ENCODE measurements at regions not wholly inside any gene's neighbourhood (a gene's known extent, or its start where the extent isn't known, plus 50 kb on each side); places are given as distances from the start of the nearest gene placed in this dataset.

- Mint-ChIP-seq H3K36me3 (no peaks in the 10 kb centered on the region), H3K4me1 (no peaks in the 10 kb centered on the region), H3K27me3 (ENCODE audit: low read depth in 3 of 3) (peaks cover 1 to 4% (median 3%) of the 10 kb centered on the region in 3 donors), H3K9me3 (peaks cover 0 to 4% (median 2%) of the 10 kb centered on the region in 7 donors), H3K27ac (no peak overlapping the region), H3K4me3 (no peak overlapping the region)
- H3K36me3 ChIP-seq (replicated peaks in 1 of 2; ENCODE audit: control insufficient read depth in 1 of 2, insufficient read depth in 2 of 2, low read length in 2 of 2) = no peaks in the 10 kb centered on the region
- H3K4me2 ChIP-seq (replicated peaks; ENCODE audit: extremely low read depth, low read length, poor library complexity, severe bottlenecking) = no peak overlapping the region
- no peak for TF ChIP-seq CTCF (IDR thresholded peaks at IDR 0.05)
- no peaks in the 10 kb centered on the region for H4K20me1 ChIP-seq (ENCODE audit: insufficient read depth, low read length)
- no peak overlapping the region for H3K27ac ChIP-seq (ENCODE audit: low read depth in 1 of 2, low read length in 2 of 2)
- intact Hi-C loops (cut with micrococcal nuclease) = no loop called here
- DNase-seq = no peak
- H3K4me1 ChIP-seq (ENCODE audit: control insufficient read depth in 1 of 2, insufficient read depth in 2 of 2, low read length in 2 of 2) = no peaks in the 10 kb centered on the region
- H3K4me3 ChIP-seq (replicated peaks in 1 of 3; ENCODE audit: low read depth in 2 of 3, low read length in 3 of 3) = no peak overlapping the region
- H3K9ac ChIP-seq (ENCODE audit: insufficient read depth, low read length, poor library complexity, severe bottlenecking) = no peak overlapping the region
- WGBS (ENCODE audit: insufficient coverage) = 100% methylated on average over 1 of the region's 2 CpGs
- H2AFZ ChIP-seq (ENCODE audit: insufficient read depth, low read depth, low read length, poor library complexity, severe bottlenecking) = no peak overlapping the region
- no peaks in the 10 kb centered on the region for H3K79me2 ChIP-seq (ENCODE audit: insufficient read depth, low read length)
- no peaks in the 10 kb centered on the region for H3K27me3 ChIP-seq (ENCODE audit: control insufficient read depth in 2 of 2, insufficient read depth in 2 of 2, low read length in 2 of 2)
- H3K9me3 ChIP-seq (replicated peaks in 1 of 2; ENCODE audit: control insufficient read depth in 1 of 2, insufficient read depth in 1 of 2, low read length in 2 of 2) = peaks cover 0 to 2% of the 10 kb centered on the region in 2 donors
Observed at GRCh38 chr2:104344985-104345384, 508.9 kb upstream of the POU3F3 start.

- no peak for TF ChIP-seq CTCF (IDR thresholded peaks at IDR 0.05)
- Mint-ChIP-seq H3K9me3 (peaks cover 0 to 6% (median 2%) of the 10 kb centered on the region in 7 donors), H3K27me3 (ENCODE audit: low read depth in 3 of 3) (peaks cover 2 to 4% (median 3%) of the 10 kb centered on the region in 3 donors), H3K36me3 (no peaks in the 10 kb centered on the region), H3K4me3 (no peak overlapping the region), H3K27ac (no peak overlapping the region), H3K4me1 (no peaks in the 10 kb centered on the region)
- DNase-seq = no peak
- no peak overlapping the region for H2AFZ ChIP-seq (ENCODE audit: insufficient read depth, low read depth, low read length, poor library complexity, severe bottlenecking)
- H3K4me2 ChIP-seq (replicated peaks; ENCODE audit: extremely low read depth, low read length, poor library complexity, severe bottlenecking) = no peak overlapping the region
- H3K9me3 ChIP-seq (replicated peaks in 1 of 2; ENCODE audit: control insufficient read depth in 1 of 2, insufficient read depth in 1 of 2, low read length in 2 of 2) = no peaks in the 10 kb centered on the region
- intact Hi-C loops (cut with micrococcal nuclease) = no loop called here
- H4K20me1 ChIP-seq (ENCODE audit: insufficient read depth, low read length) = no peaks in the 10 kb centered on the region
- 86% methylated on average over 4 of the region's 5 CpGs for WGBS (ENCODE audit: insufficient coverage)
- H3K79me2 ChIP-seq (ENCODE audit: insufficient read depth, low read length) = no peaks in the 10 kb centered on the region
- H3K27me3 ChIP-seq (ENCODE audit: control insufficient read depth in 2 of 2, insufficient read depth in 2 of 2, low read length in 2 of 2) = no peaks in the 10 kb centered on the region
- H3K9ac ChIP-seq (ENCODE audit: insufficient read depth, low read length, poor library complexity, severe bottlenecking) = no peak overlapping the region
- H3K4me3 ChIP-seq (replicated peaks in 1 of 3; ENCODE audit: low read depth in 2 of 3, low read length in 3 of 3) = no peak overlapping the region
- H3K4me1 ChIP-seq (ENCODE audit: control insufficient read depth in 1 of 2, insufficient read depth in 2 of 2, low read length in 2 of 2) = no peaks in the 10 kb centered on the region
- no peak overlapping the region for H3K27ac ChIP-seq (ENCODE audit: low read depth in 1 of 2, low read length in 2 of 2)
- H3K36me3 ChIP-seq (replicated peaks in 1 of 2; ENCODE audit: control insufficient read depth in 1 of 2, insufficient read depth in 2 of 2, low read length in 2 of 2) = no peaks in the 10 kb centered on the region
Observed at GRCh38 chr2:104358122-104358521, 495.8 kb upstream of the POU3F3 start.
